ENCODE measurements at regions not wholly inside any gene's neighbourhood (a gene's known extent, or its start where the extent isn't known, plus 50 kb on each side); places are given as distances from the start of the nearest gene placed in this dataset.

DNA sequence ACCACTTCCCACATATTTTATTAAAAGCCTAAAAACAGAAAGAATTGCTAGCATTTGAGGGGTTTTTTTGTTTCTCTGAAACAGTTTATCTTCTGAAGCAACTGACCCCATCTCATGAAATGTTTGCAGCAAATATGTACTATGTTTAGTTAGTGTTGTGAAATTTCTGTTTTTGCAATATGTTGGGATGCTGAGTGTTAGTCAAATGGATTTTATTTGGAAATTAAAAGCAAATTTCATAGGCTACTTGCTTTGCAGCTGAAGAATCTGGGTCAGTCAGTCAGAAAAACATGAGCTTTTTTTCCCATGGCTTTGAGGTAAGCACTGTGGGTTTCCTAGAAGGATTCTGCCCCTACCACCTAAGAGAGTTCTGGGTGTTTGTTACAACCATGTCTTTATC, 184.9 kb upstream of the DKK2 start:
- dilution Hi-C loops (cut with MboI; ENCODE audit: extremely low pct_ligation_motif_present, low sequenced_read_pairs) (no loop called here), intact Hi-C loops (cut with micrococcal nuclease) (no loop called here)
- no peaks in the 10 kb centered on the region for H3K36me3 ChIP-seq (ENCODE audit: control insufficient read depth in 2 of 2, extremely low read depth in 1 of 2, insufficient read depth in 2 of 2, low read length in 2 of 2)
- no peak overlapping the region for H3K27ac ChIP-seq (ENCODE audit: insufficient read depth, low read depth, low read length)
- H3K9ac ChIP-seq (replicated peaks; ENCODE audit: extremely low read depth, insufficient read depth, low read length), result no peak overlapping the region
- H3K9me3 ChIP-seq (replicated peaks; ENCODE audit: control insufficient read depth, insufficient read depth, low read length), result no peaks in the 10 kb centered on the region
- H3K4me3 ChIP-seq (replicated peaks in 1 of 3; ENCODE audit: insufficient read depth in 1 of 3, low read depth in 1 of 3, low read length in 3 of 3), result no peak overlapping the region
- ChIA-PET POLR2A (no interaction called here), CTCF (interaction anchor here (1.0 kb wide), 1 partner anchor 21 kb away, joined by 3 read pairs; no protein-coding TSS in a partner anchor)
- H3K4me1 ChIP-seq (ENCODE audit: control insufficient read depth, extremely low read depth, insufficient read depth, low read length), result no peaks in the 10 kb centered on the region
- H3K27me3 ChIP-seq (ENCODE audit: control insufficient read depth in 2 of 2, insufficient read depth in 2 of 2, low read length in 2 of 2), result no peaks in the 10 kb centered on the region
- no peaks in the 10 kb centered on the region for H3K79me2 ChIP-seq (ENCODE audit: control insufficient read depth, insufficient read depth, low read length)
- DNase-seq (ENCODE audit: low read depth, low spot score) (no peak), FAIRE-seq (no peak)
- H3K9me1 ChIP-seq (replicated peaks; ENCODE audit: control insufficient read depth, extremely low read depth, insufficient read depth, low read length), result no peaks in the 10 kb centered on the region
- no TSS peak for BruUV-seq (replicated peaks)
- TF ChIP-seq POLR2AphosphoS5 (IDR thresholded peaks at IDR 0.05; ENCODE audit: insufficient read depth, low read depth, low read length), result no peak
- no peak for TF ChIP-seq FOS (IDR thresholded peaks at IDR 0.05; ENCODE audit: borderline replicate concordance, insufficient read depth, low read length)
- TF ChIP-seq, protein P1, sequence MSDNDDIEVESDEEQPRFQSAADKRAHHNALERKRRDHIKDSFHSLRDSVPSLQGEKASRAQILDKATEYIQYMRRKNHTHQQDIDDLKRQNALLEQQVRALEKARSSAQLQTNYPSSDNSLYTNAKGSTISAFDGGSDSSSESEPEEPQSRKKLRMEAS (IDR thresholded peaks at IDR 0.05; ENCODE audit: insufficient read depth, insufficient read length), result no peak
- no peaks in the 10 kb centered on the region for H4K20me1 ChIP-seq (replicated peaks; ENCODE audit: control insufficient read depth, extremely low read depth, insufficient read depth, low read length)
- H2AFZ ChIP-seq (ENCODE audit: low read depth, low read length), result no peak overlapping the region
- H3K4me2 ChIP-seq (ENCODE audit: insufficient read depth, low read length), result no peak overlapping the region

DNA sequence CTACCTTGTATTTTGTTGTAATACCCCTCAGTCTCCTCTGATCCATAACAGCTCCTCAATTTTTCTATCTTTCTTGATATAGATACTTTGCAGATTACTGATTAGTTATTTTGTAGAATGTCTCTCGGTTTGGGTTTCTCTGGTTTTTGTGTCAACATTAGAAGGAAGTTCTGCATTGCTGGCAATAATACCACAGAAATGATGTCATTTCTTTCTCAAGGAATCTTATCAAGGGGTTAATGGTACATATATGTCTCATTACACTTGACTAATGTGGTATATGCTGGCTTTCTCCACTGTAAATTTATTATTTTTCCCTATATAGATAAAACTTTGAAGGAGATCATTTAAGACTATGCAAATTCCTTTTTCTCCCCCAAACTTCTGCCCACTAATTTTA, 183.6 kb upstream of the DKK2 start:
- Histone ChIP-seq H3K9me3 (replicated peaks; ENCODE audit: control insufficient read depth, insufficient read depth, low read length) (no peaks in the 10 kb centered on the region), H3K4me2 (ENCODE audit: insufficient read depth, low read length) (no peak overlapping the region), H3K9ac (replicated peaks; ENCODE audit: extremely low read depth, insufficient read depth, low read length) (no peak overlapping the region), H3K4me1 (ENCODE audit: control insufficient read depth, extremely low read depth, insufficient read depth, low read length) (no peaks in the 10 kb centered on the region), H3K79me2 (ENCODE audit: control insufficient read depth, insufficient read depth, low read length) (no peaks in the 10 kb centered on the region), H4K20me1 (replicated peaks; ENCODE audit: control insufficient read depth, extremely low read depth, insufficient read depth, low read length) (no peaks in the 10 kb centered on the region), H3K27ac (ENCODE audit: insufficient read depth, low read depth, low read length) (no peak overlapping the region), H2AFZ (ENCODE audit: low read depth, low read length) (no peak overlapping the region), H3K9me1 (replicated peaks; ENCODE audit: control insufficient read depth, extremely low read depth, insufficient read depth, low read length) (no peaks in the 10 kb centered on the region), H3K36me3 (ENCODE audit: control insufficient read depth in 2 of 2, extremely low read depth in 1 of 2, insufficient read depth in 2 of 2, low read length in 2 of 2) (no peaks in the 10 kb centered on the region), H3K27me3 (ENCODE audit: control insufficient read depth in 2 of 2, insufficient read depth in 2 of 2, low read length in 2 of 2) (peaks cover 0 to under 1% of the 10 kb centered on the region in 2 experiments), H3K4me3 (replicated peaks in 1 of 3; ENCODE audit: insufficient read depth in 1 of 3, low read depth in 1 of 3, low read length in 3 of 3) (no peak overlapping the region)
- no TSS peak for BruUV-seq (replicated peaks)
- intact Hi-C loops (cut with micrococcal nuclease), result no loop called here
- DNase-seq (ENCODE audit: low read depth, low spot score) (no peak), FAIRE-seq (no peak)
- TF ChIP-seq POLR2A (IDR thresholded peaks at IDR 0.05; ENCODE audit: low read depth, low read length) (no peak), JUN (IDR thresholded peaks at IDR 0.05; ENCODE audit: borderline replicate concordance, insufficient read depth, insufficient read length, low read depth) (no peak), MYC (IDR thresholded peaks at IDR 0.05; ENCODE audit: low read depth, low read length) (no peak)
- TF ChIP-seq, protein P1 (IDR thresholded peaks at IDR 0.05; ENCODE audit: insufficient read depth, insufficient read length), result no peak
- TF ChIP-seq, protein P2, sequence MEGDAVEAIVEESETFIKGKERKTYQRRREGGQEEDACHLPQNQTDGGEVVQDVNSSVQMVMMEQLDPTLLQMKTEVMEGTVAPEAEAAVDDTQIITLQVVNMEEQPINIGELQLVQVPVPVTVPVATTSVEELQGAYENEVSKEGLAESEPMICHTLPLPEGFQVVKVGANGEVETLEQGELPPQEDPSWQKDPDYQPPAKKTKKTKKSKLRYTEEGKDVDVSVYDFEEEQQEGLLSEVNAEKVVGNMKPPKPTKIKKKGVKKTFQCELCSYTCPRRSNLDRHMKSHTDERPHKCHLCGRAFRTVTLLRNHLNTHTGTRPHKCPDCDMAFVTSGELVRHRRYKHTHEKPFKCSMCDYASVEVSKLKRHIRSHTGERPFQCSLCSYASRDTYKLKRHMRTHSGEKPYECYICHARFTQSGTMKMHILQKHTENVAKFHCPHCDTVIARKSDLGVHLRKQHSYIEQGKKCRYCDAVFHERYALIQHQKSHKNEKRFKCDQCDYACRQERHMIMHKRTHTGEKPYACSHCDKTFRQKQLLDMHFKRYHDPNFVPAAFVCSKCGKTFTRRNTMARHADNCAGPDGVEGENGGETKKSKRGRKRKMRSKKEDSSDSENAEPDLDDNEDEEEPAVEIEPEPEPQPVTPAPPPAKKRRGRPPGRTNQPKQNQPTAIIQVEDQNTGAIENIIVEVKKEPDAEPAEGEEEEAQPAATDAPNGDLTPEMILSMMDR (IDR thresholded peaks at IDR 0.05; ENCODE audit: extremely low read depth in 1 of 2, insufficient read depth in 1 of 2, low read depth in 1 of 2, low read length in 2 of 2), result no peak
- ChIA-PET CTCF (no interaction called here), POLR2A (no interaction called here)
- dilution Hi-C loops (cut with MboI; ENCODE audit: extremely low pct_ligation_motif_present, low sequenced_read_pairs), result no loop called here
